Tongue (tissue), 2 donors: ENCODE measurements at regions not wholly inside any gene's neighbourhood (a gene's known extent, or its start where the extent isn't known, plus 50 kb on each side); places are given as distances from the start of the nearest gene placed in this dataset. TPM values are rescaled to one million over a fixed set of nuclear protein-coding genes. Genes with fewer than 3 reads are reported as not detected.

Experiments used
- DNase-seq: peaks from one replicate; pipeline ENCODE4 v3.0.0-alpha.2; 2015
- small RNA-seq: library from RNA; depleted of rRNA; stranded (forward); fragments of <200 nt; gene quantifications from one replicate; pipeline ENCODE3, GENCODE V24; 2014; ENCODE audit warnings: low replicate concordance

DNA sequence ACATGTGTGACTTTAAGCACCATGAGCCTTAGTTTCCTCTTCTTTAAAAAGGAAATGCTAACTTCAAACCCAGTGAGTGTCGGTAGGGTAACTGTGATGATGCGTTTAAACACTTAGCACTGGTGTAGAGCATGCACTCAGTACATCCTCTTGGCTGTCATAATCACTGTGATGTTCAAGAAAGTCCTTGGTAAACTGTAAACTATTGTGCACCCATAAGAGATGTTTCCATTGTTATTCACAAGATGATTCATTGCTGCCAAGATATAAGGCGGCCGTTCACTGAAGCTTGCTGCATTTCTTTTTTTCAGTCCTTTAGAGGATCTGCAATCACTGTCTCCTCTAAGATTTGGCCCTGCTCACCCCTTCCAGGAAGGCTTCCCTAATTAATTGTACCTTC, 61.8 kb upstream of the DAB1 start:
- no peak for DNase-seq

DNA sequence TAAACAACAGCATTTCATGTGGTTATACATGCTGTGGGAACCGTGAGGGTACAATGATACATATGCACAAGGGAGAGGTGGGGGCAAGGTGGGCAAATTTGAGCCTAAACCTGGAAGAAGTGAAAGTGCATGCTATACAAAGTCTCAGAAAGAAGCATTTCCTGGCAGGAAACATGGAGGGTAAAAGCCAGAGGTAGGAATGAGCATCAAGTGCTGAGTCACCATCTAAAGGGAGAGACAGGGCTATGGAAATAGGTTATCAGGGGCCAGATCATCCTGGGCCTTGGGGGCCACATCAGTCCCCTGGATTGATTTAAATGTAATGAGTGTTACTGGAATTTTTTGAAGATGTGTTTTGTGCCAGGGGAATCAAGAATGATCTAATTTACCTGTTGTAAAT, 60.1 kb upstream of the DAB1 start:
- no peak for DNase-seq

DNA sequence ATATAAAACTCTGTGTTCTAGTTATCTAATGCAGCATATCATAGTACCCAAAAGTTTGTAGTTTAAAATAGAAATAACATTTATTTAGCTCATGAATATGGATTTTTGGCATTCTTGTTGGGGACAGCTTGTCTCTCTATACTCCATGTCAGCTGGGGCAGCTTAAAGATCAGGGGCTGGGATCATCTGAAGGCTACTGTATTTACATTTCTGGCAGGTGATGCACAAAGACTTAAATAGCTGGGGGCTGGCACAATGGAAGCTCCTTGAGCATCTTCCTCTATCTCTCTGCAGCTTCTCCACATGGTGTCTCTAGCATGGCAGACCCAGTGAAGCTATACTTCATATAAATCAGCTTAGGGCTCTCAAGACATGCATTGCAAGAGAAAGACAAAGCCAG, 55.6 kb upstream of the DAB1 start:
- DNase-seq, result no peak

DNA sequence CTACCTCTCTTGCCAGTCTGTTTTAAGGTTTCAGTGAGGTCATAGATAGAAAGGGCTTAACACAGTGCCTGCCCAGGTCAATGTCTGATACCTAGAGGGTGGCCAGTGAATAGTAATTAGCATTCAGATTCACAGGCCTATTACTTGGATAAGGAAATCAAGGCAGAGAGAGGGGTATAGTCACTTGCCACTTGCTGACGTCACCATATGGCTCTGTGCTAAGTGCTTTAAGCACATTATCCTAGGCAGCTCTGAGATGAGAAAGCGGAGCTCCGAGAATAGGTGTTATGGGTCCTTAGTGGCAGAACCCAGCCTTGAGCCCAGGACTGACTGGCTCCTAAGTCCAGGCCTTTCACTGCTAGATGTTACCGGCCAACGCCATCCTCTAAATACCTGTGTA, 51.5 kb upstream of the DAB1 start:
- no peak for DNase-seq

DNA sequence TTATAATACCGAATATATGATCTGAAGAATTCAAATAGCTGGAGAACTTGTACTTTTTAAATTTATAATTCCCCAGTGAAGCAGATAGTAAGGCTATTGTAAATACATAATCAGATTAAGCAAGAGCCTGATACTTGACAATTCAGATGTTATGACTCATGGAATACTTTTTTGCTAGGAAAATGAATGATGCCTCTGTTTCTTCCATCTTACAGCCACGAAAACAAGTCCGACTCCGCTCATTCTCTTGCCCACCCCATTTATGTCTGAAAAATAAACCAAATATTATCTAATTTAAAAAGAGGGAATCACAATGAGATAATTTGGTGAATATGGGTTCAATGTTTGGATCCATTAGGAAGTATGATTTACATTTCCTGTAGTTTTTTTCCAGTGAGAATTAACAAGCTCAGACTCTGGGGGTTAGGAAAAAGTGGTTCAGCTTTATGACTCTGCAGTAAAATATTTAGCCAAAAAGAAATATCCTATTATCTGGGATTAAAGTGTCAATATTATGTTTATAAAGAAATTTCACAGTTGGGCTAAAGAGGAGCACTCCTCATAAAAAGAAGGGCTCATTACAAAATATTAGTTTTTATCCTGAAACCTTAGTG, 50.4 kb upstream of the DAB1 start:
- DNase-seq, result peak; percentile 15

Small RNA genes in the stretch of these regions (small RNA-seq; reads per million reads assigned to genes)
- not detected for gene AL445193.1
